ENCODE measurements at regions not wholly inside any gene's neighbourhood (a gene's known extent, or its start where the extent isn't known, plus 50 kb on each side); places are given as distances from the start of the nearest gene placed in this dataset.
"Not testable (repeated sequence)": the region's sequence is repeated elsewhere in the genome, so short reads cannot be mapped to it uniquely, and the experiment has no call there.

DNA sequence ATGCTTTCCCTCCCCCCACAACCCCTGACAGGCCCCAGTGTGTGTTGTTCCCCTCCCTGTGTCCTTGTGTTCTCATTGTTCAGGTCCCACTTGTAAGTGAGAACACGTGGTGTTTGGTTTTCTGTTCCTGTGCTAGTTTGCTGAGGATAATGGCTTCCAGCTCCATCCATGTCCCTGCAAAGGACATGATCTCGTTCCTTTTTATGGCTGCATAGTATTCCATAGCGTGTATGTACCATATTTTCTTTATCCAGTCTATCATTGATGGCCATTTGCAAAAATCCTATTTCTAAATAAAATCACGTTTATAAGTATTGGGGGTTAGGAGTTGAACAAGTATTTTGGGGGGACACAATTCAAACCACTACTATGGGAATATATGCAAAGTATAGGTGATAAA is 69.5 kb upstream of the TNP1 start:
- H3K27me3 Mint-ChIP-seq; POLR2A ChIA-PET; H3K4me1 Mint-ChIP-seq (ENCODE audit: low read depth); H3K9me3 Mint-ChIP-seq; H3K4me3 Mint-ChIP-seq; H3K36me3 Mint-ChIP-seq; DNase-seq; CTCF ChIA-PET; H3K27ac Mint-ChIP-seq; intact Hi-C loops (cut with micrococcal nuclease): not testable (repeated sequence)

DNA sequence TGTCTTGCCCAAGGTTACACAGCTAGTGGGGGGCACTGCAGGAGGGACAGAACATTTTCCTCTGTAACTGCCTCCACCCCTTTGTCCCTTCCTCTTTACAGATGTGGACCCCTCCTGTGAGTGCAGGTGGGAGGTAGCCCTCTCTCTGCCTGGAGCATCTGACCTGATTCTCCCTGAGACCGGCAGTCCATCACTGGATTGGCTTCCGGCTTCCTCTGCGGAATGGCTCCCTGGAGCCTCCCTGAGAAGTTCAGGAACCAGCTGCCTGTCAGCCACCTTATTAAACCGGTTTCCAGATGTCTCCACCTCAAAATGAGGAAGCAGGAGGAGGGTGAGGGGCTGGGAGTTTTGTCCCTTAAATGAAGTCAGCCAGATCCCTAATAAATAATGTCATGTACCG is 67.3 kb upstream of the TNP1 start:
- H3K36me3 Mint-ChIP-seq, result no peaks in the 10 kb centered on the region
- H3K27me3 Mint-ChIP-seq, result no peaks in the 10 kb centered on the region
- no peaks in the 10 kb centered on the region for H3K4me1 Mint-ChIP-seq (ENCODE audit: low read depth)
- H3K27ac Mint-ChIP-seq, result no peak overlapping the region
- ChIA-PET CTCF (no interaction called here), POLR2A (no interaction called here)
- intact Hi-C loops (cut with micrococcal nuclease), result no loop called here
- no peak overlapping the region for H3K4me3 Mint-ChIP-seq
- DNase-seq, result no peak
- H3K9me3 Mint-ChIP-seq, result no peaks in the 10 kb centered on the region

DNA sequence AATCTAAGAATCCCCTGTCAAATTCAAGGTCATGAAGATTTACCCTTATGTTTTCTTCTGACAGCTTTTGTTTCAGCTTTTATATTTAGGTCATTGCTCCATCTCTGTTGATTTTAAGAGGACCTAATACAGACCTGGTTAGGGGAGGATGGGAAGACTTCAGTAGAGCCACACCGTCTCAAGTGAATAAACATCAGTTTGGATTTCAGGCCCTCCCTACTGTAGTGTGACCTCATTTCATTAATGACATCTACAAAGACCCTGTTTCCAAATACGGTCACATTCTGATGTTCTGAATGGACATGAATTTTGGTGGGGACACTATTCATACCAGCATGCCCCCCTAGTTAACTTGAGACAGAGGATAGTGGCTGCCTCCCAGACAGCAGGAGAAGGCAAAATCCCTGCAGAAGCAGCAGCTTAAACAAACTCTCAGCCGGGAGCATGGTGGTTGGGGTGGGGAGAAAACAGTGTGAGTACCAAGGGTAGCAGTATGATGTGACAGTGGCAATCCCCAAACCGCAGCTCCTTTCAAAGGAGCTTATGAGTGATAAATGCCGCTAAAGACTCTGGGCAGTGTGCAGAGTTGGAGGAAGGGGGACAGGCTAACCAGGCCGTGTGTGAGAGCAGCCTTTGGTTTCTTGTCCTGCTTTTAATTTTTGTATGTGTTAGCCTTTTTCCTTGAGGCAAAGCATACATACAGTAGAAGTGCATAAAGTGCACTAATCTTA is 65.9 kb upstream of the TNP1 start:
- H3K27ac Mint-ChIP-seq, result no peak overlapping the region
- H3K36me3 Mint-ChIP-seq, result no peaks in the 10 kb centered on the region
- no peaks in the 10 kb centered on the region for H3K4me1 Mint-ChIP-seq (ENCODE audit: low read depth)
- ChIA-PET POLR2A (no interaction called here), CTCF (no interaction called here)
- no peaks in the 10 kb centered on the region for H3K9me3 Mint-ChIP-seq
- H3K27me3 Mint-ChIP-seq, result no peaks in the 10 kb centered on the region
- intact Hi-C loops (cut with micrococcal nuclease), result no loop called here
- no peak overlapping the region for H3K4me3 Mint-ChIP-seq
- no peak for DNase-seq

DNA sequence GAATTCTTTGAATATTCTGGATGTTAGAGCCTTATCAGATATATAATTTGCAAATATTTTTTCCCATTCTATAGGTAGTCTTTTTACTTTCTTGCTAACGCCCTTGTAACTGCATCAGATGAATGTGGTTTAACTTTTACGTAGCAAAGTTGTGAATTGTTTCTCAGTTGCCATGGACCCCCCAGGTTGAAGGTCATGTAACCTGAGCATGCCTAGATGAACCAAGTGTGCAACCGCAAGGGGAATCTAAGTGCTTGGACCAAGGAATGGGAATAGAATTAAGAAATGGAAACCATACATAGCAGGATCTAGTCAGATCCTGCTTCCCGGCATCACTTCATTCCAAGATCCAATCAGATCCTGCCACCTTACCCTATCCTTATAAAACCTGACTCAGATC is 65.1 kb upstream of the TNP1 start:
- no peak for DNase-seq
- Mint-ChIP-seq H3K9me3 (no peaks in the 10 kb centered on the region), H3K27ac (no peak overlapping the region), H3K4me3 (no peak overlapping the region), H3K36me3 (no peaks in the 10 kb centered on the region), H3K4me1 (ENCODE audit: low read depth) (no peaks in the 10 kb centered on the region), H3K27me3 (no peaks in the 10 kb centered on the region)
- intact Hi-C loops (cut with micrococcal nuclease), result no loop called here
- ChIA-PET POLR2A (no interaction called here), CTCF (no interaction called here)

DNA sequence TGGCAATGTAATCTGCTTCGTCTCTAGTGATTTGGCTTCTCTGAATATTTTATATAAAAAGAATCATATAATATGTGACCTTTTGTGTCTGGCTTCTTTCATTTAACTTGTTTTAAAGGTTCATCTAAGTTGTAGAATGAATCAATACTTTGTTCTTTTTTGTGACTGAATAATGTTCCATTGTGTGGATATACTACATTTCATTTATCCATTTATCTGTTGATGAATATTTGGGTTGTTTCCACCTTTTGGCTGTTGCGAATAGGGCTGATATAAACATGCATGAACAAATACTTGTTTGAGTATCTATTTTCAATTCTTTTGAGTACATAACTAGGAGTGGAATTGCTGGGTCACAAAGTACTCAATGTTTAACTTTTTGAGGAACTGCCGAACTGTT is 63.8 kb upstream of the TNP1 start:
- ChIA-PET POLR2A (no interaction called here), CTCF (no interaction called here)
- H3K27ac Mint-ChIP-seq, result no peak overlapping the region

DNA sequence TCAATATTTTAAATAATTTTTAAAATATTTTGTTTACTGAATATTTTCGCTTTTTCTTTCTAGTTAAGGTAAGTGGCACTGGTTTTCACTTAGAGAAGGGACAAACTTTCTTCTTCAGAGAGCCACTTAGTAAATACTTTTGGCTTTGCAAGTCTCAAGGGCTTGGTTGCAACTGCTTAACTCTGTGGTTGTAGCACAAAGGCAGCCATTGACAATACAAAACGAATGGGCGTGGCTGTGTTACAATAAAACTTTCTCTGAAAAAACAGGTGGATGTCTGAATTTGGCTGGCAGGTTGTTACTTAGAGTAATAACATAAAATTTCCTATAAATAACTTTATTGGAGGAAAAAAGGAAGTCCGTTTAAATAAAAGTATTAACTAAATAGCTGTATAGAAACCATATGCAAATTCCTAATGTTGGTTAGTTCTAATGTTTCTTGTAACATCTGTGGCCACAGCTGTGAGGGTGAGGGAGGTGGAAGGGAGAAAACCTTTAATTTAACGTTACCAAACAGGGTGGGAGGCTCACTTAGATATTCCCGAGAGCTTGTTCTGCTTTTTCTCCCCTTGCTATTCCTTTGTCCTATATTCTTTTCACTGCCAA is 62.4 kb upstream of the TNP1 start:
- H3K4me1 Mint-ChIP-seq (ENCODE audit: low read depth), result no peaks in the 10 kb centered on the region
- CTCF ChIA-PET, result no interaction called here
- no peaks in the 10 kb centered on the region for H3K27me3 Mint-ChIP-seq
- POLR2A ChIA-PET, result no interaction called here
- H3K27ac Mint-ChIP-seq, result no peak overlapping the region
- DNase-seq, result no peak
- no peaks in the 10 kb centered on the region for H3K36me3 Mint-ChIP-seq
- no peak overlapping the region for H3K4me3 Mint-ChIP-seq
- intact Hi-C loops (cut with micrococcal nuclease), result no loop called here
- H3K9me3 Mint-ChIP-seq, result no peaks in the 10 kb centered on the region

More for the DNA sequence above, 63.8 kb upstream of the TNP1 start:
- H3K36me3 Mint-ChIP-seq, result no peaks in the 10 kb centered on the region
- H3K9me3 Mint-ChIP-seq, result no peaks in the 10 kb centered on the region
- DNase-seq, result no peak
- no peak overlapping the region for H3K4me3 Mint-ChIP-seq
- H3K27me3 Mint-ChIP-seq, result no peaks in the 10 kb centered on the region
- no peaks in the 10 kb centered on the region for H3K4me1 Mint-ChIP-seq (ENCODE audit: low read depth)
- intact Hi-C loops (cut with micrococcal nuclease), result no loop called here

DNA sequence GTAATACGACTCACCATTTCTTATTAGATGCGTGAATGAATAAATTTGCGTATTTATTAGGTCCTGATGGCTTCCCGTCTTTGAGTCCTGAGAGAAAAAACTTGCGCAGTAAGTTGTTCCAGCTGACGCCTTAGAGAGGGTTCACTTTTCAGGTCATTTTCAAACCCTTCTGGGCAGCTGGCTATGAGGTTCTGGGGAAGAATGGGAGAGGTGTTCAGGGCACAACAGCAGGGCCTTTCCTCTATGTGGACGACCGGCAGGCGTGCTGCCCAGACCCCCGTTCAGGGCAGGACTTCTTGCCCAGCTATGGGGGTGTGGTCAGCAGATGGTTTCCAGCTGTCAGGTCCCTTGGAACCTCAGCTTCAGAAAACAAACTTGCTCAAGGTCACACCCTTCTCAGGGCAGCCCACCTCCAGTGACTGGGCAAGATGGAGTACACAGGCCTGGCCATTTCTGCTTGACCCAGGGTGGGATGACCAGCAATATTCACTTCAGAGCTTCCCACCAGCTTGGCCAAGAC is 61.1 kb upstream of the TNP1 start:
- H3K4me3 Mint-ChIP-seq, result no peak overlapping the region
- H3K9me3 Mint-ChIP-seq, result no peaks in the 10 kb centered on the region
- no peak overlapping the region for H3K27ac Mint-ChIP-seq
- H3K36me3 Mint-ChIP-seq, result no peaks in the 10 kb centered on the region
- POLR2A ChIA-PET, result no interaction called here
- CTCF ChIA-PET, result no interaction called here
- no peaks in the 10 kb centered on the region for H3K27me3 Mint-ChIP-seq
- H3K4me1 Mint-ChIP-seq (ENCODE audit: low read depth), result no peaks in the 10 kb centered on the region
- intact Hi-C loops (cut with micrococcal nuclease), result no loop called here
- DNase-seq, result no peak

DNA sequence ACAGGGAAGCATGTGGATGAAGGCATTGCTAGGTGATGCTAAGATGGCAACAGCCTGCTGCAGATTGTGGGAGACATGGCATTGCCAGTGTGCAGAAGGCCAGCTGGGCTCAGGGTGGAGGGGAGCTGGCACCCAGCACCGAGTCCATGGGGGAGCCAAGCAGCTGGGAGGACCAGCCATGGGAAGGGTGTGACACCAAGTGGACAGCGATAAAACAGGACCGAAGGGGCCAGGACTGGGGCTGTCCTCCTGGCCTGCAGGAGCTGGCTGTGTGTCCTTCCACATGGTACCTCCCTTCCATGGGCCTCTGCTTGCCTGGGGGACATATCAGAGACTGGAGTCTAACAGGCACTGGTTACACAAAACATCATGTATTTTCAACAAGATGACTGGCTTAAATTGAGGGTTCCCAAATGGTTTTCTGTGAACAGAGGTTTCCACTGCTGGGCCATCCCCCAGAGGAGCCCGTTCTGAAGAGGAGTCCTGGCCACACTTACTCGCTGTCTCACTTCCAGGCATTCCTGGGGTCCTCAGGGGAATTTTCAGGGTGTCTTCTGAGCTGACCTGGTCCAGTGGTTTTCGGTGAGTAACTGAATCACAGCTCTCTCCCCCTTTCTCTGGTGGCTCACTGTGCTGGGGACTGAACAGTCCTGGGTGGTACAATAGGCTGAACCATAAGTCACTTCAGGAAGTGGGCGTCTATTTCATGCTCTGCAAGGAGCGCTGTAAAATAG is 60.4 kb upstream of the TNP1 start:
- no peak overlapping the region for H3K4me3 Mint-ChIP-seq
- no peak overlapping the region for H3K27ac Mint-ChIP-seq
- DNase-seq, result no peak
- intact Hi-C loops (cut with micrococcal nuclease), result no loop called here
- H3K27me3 Mint-ChIP-seq, result no peaks in the 10 kb centered on the region
- ChIA-PET CTCF (no interaction called here), POLR2A (no interaction called here)
- H3K9me3 Mint-ChIP-seq, result no peaks in the 10 kb centered on the region
- H3K36me3 Mint-ChIP-seq, result no peaks in the 10 kb centered on the region
- H3K4me1 Mint-ChIP-seq (ENCODE audit: low read depth), result no peaks in the 10 kb centered on the region

DNA sequence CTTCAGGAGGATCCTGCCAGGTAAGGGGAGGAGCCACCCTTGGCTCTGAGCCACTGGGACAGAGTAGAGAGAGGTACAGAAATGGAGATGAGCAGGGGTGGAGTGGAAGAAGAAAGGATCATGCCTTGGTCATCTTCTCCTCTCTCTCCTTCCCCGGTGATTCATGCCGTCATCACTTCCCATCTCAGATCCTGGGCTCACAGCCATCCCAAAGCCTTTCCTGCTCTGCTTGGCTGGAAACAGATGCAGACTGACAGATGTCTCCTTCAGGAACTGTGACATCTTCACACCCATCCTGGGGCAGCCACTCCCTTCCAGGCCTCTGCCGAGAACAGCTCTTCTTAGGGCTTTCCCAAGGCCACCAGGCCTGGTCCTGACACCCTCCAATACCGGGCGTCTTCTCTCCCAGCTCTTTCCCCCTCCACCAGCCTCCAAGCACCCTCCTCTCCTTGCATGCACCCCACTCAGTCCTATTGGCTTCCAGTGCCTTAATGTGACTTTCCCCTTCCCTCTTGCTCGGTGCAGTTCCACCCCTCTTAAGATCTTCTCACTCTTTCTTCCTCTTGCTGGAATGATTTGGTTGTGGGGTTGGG is 58.3 kb upstream of the TNP1 start:
- intact Hi-C loops (cut with micrococcal nuclease), result no loop called here
- no peaks in the 10 kb centered on the region for H3K9me3 Mint-ChIP-seq
- CTCF ChIA-PET, result no interaction called here
- H3K27me3 Mint-ChIP-seq, result no peaks in the 10 kb centered on the region
- no peak for DNase-seq
- no peak overlapping the region for H3K4me3 Mint-ChIP-seq
- H3K27ac Mint-ChIP-seq, result no peak overlapping the region
- H3K4me1 Mint-ChIP-seq (ENCODE audit: low read depth), result no peaks in the 10 kb centered on the region
- POLR2A ChIA-PET, result no interaction called here
- H3K36me3 Mint-ChIP-seq, result no peaks in the 10 kb centered on the region

DNA sequence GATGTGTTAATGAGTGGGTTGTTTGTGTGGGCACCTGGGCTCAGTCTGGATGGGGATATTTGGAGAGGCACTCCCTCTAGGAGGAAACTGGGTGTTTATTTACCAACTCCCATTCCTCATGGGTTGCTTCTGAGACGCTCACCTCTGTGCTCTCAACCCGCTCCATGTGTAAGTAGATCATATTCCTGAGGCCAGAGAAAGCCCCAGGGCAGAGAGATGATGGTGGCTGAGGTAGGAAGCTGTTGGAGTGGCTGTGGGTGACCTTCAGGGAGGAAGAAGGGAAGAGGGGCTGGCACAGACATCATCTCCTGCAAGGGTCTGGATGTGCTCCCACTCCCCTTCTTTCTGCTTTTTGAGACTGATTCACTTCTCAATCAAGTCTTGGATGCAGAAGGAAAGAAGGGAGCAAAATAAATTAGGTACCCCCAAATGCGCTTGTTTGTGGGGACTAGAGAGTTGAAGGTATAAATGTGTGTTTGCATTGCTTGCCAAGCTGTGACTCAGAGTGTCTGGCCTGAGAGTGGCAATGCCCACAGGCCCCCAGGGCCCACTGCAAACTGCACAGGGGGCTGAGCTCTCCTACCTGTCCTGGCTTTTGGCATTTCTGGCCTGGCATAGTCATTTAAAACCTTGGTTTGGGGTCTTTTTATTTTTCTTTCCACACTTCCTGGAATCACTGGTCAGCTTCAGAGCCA is 57.2 kb upstream of the TNP1 start:
- Mint-ChIP-seq H3K27me3 (no peaks in the 10 kb centered on the region), H3K27ac (no peak overlapping the region)
- DNase-seq, result no peak

DNA sequence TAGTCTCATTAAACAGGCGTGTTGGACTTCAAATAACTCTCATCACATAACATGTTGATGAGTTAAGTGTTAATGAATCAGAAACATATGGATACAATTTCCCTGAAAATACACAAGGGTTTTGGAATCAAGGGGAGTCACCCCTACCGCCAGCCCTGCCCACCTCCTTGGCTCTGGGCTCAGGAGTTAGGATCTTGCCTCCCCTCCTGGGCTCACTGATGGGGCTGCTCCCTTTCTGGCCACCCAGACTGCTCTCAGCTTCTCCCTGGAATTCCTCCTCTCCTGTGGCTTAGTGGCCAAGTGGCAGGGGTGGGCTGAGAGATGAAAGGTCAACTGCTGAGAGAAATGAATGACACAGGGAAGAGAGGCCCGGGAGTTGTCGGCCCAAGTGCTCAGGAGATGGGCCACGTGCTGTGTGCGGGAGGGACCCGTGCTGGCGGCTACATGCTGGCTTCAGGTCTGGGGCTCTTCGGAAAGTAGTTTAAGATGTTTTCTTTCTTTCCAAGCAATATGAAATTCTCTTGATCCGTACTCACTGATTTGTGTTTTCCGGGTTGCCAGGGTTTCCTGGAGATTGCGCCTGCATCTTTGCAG is 55.8 kb upstream of the TNP1 start:
- no peak for DNase-seq
- no peaks in the 10 kb centered on the region for H3K4me1 Mint-ChIP-seq (ENCODE audit: low read depth)
- ChIA-PET CTCF (interaction anchor here (0.6 kb wide), 1 partner anchor 998 kb away, joined by 3 read pairs; no protein-coding TSS in a partner anchor), POLR2A (no interaction called here)
- H3K9me3 Mint-ChIP-seq, result no peaks in the 10 kb centered on the region
- intact Hi-C loops (cut with micrococcal nuclease), result no loop called here
- H3K4me3 Mint-ChIP-seq, result no peak overlapping the region
- H3K36me3 Mint-ChIP-seq, result no peaks in the 10 kb centered on the region
- no peak overlapping the region for H3K27ac Mint-ChIP-seq
- H3K27me3 Mint-ChIP-seq, result no peaks in the 10 kb centered on the region

More for the DNA sequence above, 57.2 kb upstream of the TNP1 start:
- Mint-ChIP-seq H3K9me3 (no peaks in the 10 kb centered on the region), H3K4me3 (no peak overlapping the region), H3K4me1 (ENCODE audit: low read depth) (no peaks in the 10 kb centered on the region), H3K36me3 (no peaks in the 10 kb centered on the region)
- ChIA-PET CTCF (no interaction called here), POLR2A (no interaction called here)
- intact Hi-C loops (cut with micrococcal nuclease), result no loop called here

DNA sequence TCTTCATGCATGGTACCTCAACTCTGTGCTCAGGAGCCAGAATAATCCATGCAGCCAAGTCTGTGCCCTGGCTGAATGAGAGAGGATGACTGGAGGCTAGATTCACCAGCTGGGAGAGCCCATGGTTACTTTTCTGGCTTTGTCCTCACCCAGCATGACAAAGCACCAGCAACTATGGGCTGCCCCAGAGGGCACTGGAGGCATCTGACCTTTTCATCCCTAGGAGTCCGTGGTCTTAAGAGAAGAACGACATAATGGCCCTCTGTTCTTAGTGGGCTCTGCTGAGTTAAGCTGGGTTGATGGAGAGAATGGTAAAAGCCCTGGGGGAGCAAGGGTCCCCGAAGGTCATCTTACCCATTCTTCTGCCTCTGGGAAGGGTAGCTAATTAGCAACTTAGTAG is 54.6 kb upstream of the TNP1 start:
- Mint-ChIP-seq H3K4me1 (ENCODE audit: low read depth) (no peaks in the 10 kb centered on the region), H3K36me3 (no peaks in the 10 kb centered on the region), H3K4me3 (no peak overlapping the region)

More for the DNA sequence above, 54.6 kb upstream of the TNP1 start:
- CTCF ChIA-PET, result no interaction called here
- no peak overlapping the region for H3K27ac Mint-ChIP-seq
- POLR2A ChIA-PET, result no interaction called here
- H3K27me3 Mint-ChIP-seq, result no peaks in the 10 kb centered on the region
- intact Hi-C loops (cut with micrococcal nuclease), result no loop called here
- no peaks in the 10 kb centered on the region for H3K9me3 Mint-ChIP-seq
- DNase-seq, result no peak

All from activated CD4-positive, alpha-beta memory T cell treated with anti-CD3 and anti-CD28 coated beads for 36 hours (primary cell).